HG03457 (cell line): ENCODE measurements at regions not wholly inside any gene's neighbourhood (a gene's known extent, or its start where the extent isn't known, plus 50 kb on each side); places are given as distances from the start of the nearest gene placed in this dataset.

Source experiments
- ATAC-seq: cut with Tn5 transposase; IDR thresholded peaks from one replicate; pipeline ENCODE4 v1.9.1; 2021; ENCODE audit warnings: moderate number of reproducible peaks; ENCODE audit not compliant: unreplicated experiment

DNA sequence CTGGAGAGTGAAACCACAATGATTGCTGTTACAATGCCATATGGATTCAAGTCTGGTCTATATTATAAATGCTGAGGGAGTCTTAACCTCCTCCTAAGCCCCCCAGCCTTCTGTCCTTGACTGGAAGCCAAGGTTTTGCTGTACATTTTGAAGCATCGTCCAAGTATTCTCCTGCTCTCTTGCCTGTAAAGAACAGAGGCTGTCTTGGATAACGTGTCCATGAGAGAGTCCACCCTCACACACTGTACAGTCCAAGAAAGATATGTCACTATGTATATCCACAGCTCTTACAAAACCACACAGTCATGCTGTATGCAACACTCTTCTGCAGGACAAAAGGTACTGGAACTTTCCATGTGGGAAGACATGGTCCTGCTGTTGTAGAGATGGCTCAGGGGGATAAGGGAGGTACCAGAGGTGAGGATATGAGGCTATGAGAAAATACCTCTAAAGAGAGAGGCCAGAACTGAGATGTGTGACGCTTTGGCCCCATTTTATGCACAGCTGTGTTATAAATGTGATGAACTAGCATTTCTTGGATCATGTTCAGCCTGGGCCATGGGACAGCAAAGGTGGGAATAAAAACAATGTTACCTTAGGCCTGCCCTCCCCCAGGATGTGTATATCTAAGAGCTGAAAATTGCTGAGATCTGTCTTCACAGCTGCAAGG lies 678.6 kb downstream of the IQCM start:
- no peak for ATAC-seq

DNA sequence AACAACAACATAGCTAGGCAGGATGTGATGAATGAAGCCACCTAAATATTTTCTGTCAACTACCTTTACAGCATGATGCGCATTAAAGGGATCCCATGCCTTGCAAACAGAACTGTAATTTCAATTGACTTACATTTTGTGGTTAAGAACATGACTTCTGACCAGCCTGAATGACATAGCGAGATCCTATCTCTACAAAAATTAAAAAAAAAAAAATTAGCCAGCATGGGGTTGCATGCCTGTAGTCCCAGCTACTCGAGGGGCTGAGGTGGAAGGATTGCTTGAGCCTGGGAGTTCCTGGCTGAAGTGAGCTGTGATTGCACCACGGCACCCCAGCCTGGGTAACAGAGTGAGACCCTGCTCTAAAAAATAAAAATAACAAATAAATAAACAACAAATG lies 680.6 kb downstream of the IQCM start:
- no peak for ATAC-seq

DNA sequence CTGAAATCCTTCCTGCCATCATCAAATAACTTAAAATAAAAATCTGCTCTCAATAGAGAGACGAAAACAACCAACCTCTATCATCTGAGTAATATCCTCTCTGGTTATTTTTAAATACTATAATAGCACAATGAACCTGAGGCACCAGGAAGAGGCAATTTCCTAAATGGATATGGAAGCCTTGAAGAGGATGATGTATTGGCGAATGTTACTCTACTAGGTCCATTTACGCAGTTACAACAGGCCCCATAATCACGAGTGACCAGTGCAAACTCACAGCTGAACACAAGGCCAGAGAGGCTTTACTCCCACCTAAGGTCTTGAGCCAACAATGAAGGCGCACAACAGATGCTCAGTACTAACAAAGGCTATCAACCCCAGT lies 678.8 kb upstream of the NR3C2 start:
- no peak for ATAC-seq

DNA sequence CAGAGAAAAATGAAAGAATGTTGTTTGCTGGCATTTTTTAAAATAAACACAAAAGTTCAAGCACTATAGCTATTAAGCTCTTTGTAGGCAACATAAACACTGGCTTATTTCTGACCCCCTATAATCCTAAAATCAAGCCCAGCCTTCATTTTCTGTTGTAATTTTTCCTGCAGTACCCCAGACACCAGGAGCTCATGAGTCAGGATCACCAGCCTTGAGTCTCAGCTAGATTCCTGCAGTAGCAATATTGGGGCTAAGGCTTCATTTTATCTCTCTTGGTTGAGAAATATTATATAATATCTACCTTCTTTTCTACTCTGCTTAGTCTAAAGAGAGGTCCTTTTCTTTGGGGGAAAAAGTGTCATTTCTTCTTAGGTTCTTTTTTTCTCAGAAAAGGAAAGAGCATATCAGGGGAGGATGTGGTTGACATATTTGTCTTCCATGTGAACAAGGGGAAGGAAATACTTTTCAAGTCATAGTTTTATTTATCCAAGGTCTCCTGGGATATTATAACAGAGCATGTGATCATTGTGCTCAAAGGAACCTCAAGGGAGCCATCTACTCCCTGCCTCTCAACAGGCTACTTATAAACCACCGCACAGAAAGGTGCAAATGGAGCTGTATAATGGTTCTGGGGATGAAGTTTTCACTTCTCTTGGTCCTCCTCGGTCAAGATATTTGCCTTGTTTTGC lies 678.3 kb upstream of the NR3C2 start:
- no peak for ATAC-seq

DNA sequence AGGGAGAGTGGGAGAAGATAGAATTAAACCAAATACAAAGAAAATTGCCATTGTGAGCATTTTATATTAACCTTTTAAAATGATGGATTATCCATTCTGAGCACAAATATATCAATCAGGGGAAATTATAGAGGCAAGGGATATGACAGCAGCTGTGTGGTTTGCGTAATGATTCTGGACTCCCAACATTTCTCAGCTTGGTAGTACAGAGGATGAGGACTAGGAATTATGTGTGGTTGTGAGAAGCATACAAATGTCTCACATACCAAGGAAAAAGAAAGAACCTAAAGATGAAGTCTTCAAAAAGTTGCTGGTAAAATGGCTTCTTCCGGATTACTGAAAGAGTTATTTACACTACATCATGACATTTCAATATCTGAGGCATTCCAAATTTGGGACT lies 674.6 kb upstream of the NR3C2 start:
- no peak for ATAC-seq

DNA sequence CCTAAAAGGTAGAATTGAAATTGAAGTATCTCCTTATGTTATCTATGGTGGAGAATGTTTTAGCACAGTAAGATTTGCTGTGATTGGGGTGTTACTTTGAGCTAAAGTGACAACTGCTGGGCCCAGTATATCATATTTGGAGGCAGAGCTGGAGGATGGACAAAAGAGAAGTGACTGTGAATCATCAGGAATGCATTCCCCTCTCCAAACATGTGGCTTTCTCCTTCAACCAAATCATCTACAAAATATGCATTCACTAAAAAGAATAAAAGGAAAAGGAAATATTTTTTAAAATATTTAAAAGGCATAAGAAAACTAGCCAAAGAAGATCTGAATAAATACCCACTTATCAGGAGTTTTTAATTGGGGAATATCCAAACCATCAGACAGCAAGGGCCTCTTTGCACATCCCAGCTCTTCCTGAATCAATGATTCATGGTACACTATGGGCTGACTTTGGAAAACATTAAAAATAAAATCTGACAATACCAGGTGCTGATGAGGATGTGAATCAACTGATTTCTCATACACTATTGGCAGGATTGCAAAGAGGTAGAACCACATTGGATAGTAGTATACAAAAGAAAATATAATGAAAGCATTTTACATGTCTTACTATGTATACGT lies 671.7 kb upstream of the NR3C2 start:
- no peak for ATAC-seq

DNA sequence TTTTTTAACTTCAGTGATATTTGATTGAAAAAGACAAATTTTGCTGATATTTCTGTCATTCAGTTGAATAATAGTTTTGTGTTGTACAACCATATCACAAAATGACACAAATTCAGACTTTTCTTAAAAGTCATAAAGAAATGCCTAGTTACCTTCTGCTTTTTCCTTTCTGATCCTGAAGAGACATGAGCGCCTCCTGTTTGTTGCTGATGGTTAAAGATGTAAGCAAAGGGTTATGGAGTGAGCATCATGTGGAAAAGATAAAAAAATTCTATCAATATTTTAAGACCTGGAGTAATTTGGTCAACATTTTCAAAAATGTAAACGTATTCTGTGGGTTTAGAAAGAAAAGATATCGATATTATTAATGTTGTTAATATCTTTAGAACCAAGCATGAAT lies 669.9 kb upstream of the NR3C2 start:
- no peak for ATAC-seq

DNA sequence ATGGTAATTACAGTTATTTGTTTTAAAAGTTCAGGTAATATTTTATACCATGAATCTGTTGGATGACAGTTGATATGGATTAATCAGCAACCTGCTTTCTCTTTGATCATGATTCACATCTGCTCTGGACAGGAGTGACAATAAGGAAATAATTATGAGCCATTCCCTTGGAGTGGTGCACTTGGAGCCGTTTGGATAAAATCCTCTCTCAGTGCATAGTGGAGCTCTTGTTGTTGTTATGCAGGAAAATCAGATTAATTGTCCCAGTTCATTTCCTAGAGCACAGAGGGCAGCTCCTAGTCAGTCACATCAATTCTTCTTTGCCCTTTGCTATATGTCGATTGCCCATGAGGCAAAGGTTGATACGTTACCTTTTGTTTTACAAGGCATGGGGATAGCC lies 668.3 kb upstream of the NR3C2 start:
- ATAC-seq, result no peak

DNA sequence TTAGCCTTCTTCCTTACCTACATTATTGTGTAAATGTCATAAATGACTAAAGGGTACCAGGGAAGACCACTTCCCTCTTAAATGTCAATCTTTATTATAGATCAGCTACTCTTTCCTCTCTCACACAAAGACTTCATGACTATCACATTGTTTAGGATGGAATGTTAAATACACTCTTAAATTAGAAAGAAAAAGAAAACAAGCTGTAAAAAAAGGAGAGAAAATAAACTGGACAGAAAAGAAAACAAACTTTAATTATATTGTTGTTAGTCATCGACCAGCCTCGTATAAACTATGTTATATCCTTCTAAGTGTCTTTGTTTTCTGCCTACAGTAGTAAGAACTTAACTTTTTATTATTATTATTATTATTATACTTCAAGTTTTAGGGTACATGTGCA lies 666.4 kb upstream of the NR3C2 start:
- no peak for ATAC-seq

DNA sequence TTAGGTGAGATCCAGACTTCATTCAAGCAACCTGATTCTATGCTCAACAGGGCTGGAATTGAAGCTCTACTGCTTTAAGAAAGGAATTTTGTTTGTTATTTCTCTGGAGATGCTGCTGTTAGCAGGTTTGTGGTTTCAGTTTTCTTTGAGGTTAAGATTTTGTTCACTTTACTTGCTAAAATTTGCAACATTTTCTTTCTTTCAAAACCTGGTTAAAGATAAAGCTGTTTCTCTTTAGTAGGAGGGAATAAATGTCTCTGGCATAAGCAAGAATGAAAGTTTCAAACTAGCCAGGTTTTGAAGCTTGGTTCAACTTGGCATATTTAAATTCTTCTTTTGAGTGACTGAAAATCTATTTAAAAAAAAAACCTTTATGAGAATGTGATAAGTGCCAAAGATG lies 660.6 kb upstream of the NR3C2 start:
- ATAC-seq, result no peak

DNA sequence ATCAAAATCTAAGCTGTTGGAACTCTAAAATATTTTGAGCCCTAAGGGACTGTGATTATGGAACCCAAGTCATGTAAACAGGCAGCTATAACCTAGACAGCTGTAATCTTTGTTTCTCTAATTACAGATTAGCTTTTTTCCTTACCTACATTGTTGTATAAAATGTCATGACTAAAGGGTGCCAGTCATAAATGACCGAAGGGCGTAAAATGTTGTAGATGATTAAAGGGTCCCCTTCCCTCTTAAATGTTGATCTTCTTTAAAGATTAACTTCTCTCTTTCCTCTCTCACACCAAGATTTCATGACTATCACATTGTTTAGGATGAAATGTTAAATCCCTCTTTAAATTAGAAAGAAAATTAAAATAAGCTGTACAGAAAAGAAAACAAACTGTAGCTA lies 659.4 kb upstream of the NR3C2 start:
- ATAC-seq, result no peak

DNA sequence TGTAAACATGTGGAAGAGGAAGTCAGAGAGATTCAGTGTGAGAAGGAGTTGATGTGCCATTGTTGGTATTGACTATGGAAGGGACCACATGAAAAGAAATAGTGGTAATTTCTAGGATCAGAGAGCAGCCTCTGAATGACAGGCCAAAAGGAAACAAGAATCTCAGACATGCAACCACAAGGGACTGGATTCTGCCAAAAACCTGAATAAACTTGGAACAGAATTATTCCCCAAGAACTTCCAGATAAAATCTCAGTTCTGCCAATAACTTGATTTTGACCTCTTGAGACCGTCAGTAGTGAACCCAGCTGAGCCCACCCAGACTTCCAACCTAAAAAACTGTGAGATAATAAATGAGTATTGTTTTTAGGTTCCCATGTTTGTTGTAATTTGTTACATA lies 653.6 kb upstream of the NR3C2 start:
- no peak for ATAC-seq

DNA sequence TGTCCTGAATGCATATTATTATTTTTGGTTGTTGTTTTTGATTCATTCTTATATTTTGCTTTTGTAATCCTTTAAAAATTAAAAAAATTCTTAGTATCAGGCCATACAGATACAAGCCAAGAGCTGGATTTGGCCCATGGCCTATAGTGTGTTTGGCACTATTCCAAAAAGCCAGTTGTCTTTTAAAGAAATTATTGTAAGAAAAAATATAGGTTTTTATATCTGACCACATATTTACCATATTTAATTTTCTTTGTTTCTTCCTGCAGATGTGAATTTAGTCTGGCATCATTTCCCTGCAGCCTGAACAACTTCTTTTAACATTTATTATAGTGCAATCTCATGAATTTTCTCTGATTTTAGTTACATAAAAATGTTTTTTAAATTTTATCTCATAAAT lies 652.8 kb upstream of the NR3C2 start:
- no peak for ATAC-seq

DNA sequence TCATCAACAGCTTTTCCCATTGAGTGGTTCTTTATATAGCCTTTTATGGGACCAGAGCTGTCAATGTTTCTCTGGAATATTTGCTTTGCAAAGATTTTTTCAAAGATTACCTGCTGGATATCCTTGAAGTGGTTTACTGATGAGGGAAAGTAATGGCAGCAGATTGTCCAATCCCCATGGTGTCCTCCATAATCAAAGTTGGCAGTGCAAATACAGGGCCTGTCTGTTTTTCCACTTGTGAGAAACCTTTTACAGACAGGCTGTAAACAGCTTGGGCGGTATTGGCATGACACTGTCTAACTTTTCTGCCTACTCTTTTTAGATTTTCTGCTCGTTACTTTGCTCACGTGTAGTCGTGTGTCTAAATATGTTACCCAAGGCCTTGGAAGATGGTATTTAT lies 641.9 kb upstream of the NR3C2 start:
- no peak for ATAC-seq

DNA sequence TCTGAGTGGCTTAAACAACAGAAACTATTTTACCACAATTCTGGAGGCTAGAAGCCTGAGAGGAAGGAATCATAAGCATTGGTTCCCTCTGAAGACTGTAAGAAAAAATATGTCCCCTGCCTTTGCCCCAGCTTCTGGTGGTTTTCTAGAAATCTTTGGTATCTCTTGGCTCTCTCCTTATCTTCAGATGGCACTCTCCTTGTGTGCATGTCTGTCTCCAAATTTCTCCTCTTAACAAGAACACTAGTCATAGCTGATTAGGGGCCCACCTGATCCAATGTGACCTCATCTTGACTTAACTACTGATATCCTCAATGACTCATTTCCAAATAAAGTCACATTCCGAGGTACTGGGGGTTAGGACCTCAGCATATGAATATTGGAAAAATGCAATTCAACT lies 635.0 kb upstream of the NR3C2 start:
- no peak for ATAC-seq

DNA sequence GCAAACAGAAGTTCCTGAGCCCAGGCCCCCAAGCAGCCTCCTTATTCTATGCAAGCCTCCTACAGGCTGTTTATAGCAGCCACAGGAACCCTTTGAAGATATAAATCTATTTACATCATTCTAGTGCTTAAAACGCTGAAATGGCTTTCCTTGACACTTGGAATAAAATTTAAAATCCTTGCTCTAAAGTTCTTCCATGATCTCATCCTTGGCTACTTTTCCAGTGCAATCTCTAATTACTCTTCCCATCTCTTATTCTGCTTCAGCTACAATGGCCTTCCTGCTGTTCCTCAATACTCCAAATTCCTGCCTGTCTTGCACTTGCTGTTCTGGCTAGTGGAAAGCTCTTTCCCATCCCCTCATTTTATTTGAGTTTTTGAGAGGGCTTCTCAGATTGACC lies 634.2 kb upstream of the NR3C2 start:
- no peak for ATAC-seq

DNA sequence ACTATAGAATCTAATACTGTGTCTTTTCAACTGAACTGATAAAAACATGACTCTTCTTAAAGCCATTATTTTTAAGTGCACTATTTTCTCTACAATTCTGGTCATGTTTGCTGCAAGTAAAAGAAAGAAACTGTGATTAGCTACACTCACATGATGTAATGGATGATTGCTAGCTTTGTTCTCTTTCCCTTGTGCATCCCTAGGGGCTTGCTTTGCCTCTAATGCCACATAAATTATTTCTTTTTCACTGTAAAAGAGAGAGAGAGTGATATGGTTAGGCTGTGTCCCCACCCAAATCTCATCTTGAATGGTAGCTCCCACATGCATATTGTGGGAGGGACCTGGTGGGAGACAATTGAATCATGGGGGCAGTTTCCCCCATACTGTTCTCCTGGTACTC lies 630.2 kb upstream of the NR3C2 start:
- ATAC-seq, result no peak

DNA sequence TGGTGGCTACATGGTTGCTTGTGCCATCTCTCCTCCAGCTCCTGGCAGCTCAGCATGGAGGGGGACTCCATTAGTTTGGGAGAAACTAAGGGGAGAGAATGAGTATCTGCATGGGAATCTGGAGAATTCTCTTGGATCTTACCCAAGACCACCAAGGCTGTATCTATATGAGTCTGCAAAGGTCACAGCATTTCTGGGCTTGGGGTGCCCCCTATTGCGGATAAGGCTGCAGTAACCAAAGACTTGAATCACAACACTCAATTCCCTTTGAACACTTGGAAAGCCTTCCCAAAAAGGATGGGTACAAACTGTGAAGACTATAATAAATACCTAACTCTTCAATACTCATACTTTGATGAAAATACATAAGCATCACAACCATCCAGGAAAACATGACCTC lies 623.5 kb upstream of the NR3C2 start:
- ATAC-seq, result no peak

DNA sequence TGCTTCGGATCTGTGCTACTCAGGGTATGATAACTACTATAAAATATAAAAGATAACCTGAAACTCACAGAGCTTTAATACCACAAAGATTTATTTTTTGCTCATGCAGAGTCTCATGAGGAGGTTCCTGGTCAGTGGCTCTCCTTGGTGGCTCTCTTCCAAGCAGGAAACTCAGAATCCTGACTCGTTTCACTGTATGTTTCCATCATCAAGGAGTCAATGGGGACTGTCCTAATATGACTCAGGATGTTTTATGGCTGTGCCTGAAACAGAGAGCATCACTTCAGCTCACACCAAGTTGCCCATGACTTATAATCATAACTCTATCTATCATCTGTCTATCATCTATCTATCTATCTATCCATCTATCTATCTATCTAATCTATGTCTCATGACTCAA lies 620.8 kb upstream of the NR3C2 start:
- no peak for ATAC-seq

DNA sequence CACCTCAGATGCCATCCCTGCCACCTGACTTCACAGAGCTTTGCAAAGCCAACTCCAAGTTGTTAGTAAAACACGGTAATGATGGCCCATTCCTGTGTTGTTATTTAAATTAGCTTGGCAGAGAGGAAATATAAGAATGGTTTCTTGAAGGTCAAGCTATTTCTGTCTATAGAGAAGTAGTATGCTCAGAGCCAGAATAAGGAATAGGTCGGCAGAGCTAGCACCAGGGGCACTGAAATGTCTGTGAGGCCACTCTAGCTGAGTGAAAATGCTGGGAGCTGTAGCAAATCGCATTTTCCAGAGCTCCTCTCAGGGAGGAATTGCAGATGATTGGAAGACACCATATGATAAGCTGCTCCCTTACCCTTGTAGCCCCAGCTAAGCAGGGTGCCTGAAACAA lies 615.4 kb upstream of the NR3C2 start:
- no peak for ATAC-seq

DNA sequence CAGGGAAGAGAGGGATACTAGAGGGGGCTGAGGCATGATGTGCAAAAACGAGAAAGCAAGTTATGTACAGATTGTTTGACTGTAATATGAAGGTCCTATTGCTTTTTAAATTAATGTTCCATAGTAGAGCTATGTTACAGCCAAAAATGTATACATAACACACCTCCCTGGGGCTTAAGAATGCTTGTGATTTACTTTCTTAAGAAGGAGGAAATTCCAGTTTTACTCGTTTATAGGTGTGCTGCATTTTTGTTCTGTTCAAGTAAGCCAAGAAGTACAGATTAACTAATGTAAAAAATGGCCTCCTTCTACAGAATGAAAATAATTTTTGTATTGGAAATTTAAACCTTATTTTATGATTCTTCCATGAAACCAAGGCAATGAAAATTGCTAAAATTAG lies 614.4 kb upstream of the NR3C2 start:
- ATAC-seq, result no peak

DNA sequence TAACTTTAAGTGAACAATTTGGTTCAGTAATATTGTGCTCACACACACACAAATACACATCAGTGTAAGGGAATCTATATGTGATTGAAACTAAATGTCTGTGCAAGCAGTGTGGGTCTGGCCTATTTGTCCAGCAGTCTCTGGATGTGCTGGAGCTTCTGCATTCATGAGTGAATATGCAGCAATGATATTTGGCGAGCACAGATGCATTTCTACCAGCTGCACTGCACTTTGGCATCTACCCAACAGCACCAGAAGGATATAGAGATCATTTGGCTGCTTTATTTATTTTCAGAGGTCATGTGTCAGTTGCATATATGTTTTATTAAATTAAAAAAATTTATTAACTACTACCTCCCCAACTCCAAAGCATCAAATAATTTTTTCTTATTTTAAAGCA lies 613.4 kb upstream of the NR3C2 start:
- ATAC-seq, result no peak

DNA sequence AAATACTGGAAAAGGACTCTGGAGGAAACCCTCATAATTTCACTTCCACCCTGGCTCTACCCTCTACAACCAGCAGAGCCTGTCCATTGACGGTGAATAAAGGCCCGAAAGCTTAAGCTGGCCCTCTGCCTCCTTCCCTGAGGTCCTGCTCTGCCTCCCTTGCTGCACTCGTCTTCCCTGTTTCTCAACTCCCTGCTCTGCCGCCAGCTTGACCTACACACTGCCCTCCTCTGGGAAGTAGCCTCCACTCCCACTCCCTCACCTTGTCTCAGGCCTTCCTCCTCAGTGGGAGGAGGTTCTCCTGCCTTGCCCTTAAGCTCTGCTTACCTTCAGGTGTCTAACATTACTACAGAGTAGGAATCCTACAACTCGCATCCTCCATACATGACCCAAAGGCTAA lies 608.6 kb upstream of the NR3C2 start:
- no peak for ATAC-seq
